Spleen (tissue), 11 donors: ENCODE measurements at regions not wholly inside any gene's neighbourhood (a gene's known extent, or its start where the extent isn't known, plus 50 kb on each side); places are given as distances from the start of the nearest gene placed in this dataset.

Source experiments
- DNase-seq: peaks from one replicate; pipeline ENCODE4 v3.0.0-alpha.2; 2020
- H3K27ac ChIP-seq, 8 donors: fragments of 200-600 bp; sonication (generic) in 7 of 8; 1 replicate in 4 of 8; 2 replicates in 4 of 8; pipeline versions ENCODE4 v1.5.0 to v1.8.0; 2016 to 2021; ENCODE audit warnings: inconsistent platforms in 4 of 8, mild to moderate bottlenecking in 4 of 8, moderate library complexity in 1 of 8
- H3K27me3 ChIP-seq, 7 donors: fragments of 200-600 bp; sonication (generic) in 6 of 7; replicated peaks in 1 of 7; 1 replicate in 4 of 7; 2 replicates in 3 of 7; pipeline versions ENCODE4 v1.5.0 to v1.8.0; 2016 to 2021; ENCODE audit warnings: inconsistent platforms in 3 of 7, mild to moderate bottlenecking in 1 of 7
- H3K36me3 ChIP-seq, 6 donors: fragments of 200-600 bp; sonication (generic) in 5 of 6; 1 replicate in 4 of 6; 2 replicates in 2 of 6; pipeline versions ENCODE4 v1.5.0 to v1.8.0; 2016 to 2021; ENCODE audit warnings: inconsistent platforms in 2 of 6
- H3K4me1 ChIP-seq, 6 donors: fragments of 200-600 bp; sonication (generic) in 5 of 6; 1 replicate in 3 of 6; 2 replicates in 3 of 6; pipeline versions ENCODE4 v1.5.0 to v1.8.0; 2016 to 2021; ENCODE audit warnings: inconsistent platforms in 3 of 6
- H3K4me3 ChIP-seq, 8 donors: fragments of 200-600 bp; sonication (generic) in 7 of 8; 1 replicate in 4 of 8; 2 replicates in 4 of 8; pipeline versions ENCODE4 v1.5.0 to v1.8.0; 2016 to 2021; ENCODE audit warnings: inconsistent platforms in 4 of 8, mild to moderate bottlenecking in 4 of 8, moderate library complexity in 2 of 8
- H3K9me3 ChIP-seq, 8 donors: fragments of 200-600 bp; sonication (generic) in 7 of 8; 1 replicate in 4 of 8; 2 replicates in 4 of 8; pipeline versions ENCODE4 v1.5.0 to v1.8.0; 2016 to 2021; ENCODE audit warnings: inconsistent platforms in 4 of 8
- POLR2A ChIP-seq, 3 donors: fragments of 450-650 bp; IDR thresholded peaks; one replicate each; pipeline ENCODE4 v1.5.1; 2017; ENCODE audit warnings: antibody characterized with exemption in 3 of 3, mild to moderate bottlenecking in 1 of 3
- POLR2AphosphoS5 ChIP-seq, 3 donors: sonication (generic); formaldehyde crosslinking; IDR thresholded peaks; one replicate each; pipeline ENCODE4 v1.5.1; 2017; ENCODE audit warnings: antibody characterized with exemption in 3 of 3
- WGBS, 5 donors: extraction: QIAGEN DNeasy Blood & Tissue Kit in 3 of 5; methylation state at CpG; one replicate each; pipeline versions ENCODE4 v1.1.5 to v1.1.7; 2013 to 2018; 5-methylcytosine and 5-hydroxymethylcytosine counted together
- intact Hi-C: fragments of 100-400 bp; cut with DNase I; formaldehyde crosslinking; loops from one replicate; pipeline ENCODE4 v1.15.0; 2023; ENCODE audit warnings: low total_unique reads
- TF ChIP-seq, protein P1 (sequence below), 11 experiments: fragments of 200-600 bp in 7 of 11; fragments of 450-650 bp in 4 of 11; sonication (generic) in 4 of 11; IDR thresholded peaks in 8 of 11; conservative IDR thresholded peaks in 3 of 11; 1 replicate in 7 of 11; 2 replicates in 4 of 11; pipeline versions ENCODE4 v1.4.0 to v1.8.0; 2016 to 2021; ENCODE audit warnings: antibody characterized with exemption in 11 of 11, inconsistent platforms in 4 of 11, mild to moderate bottlenecking in 1 of 11
- donor health status: healthy with polysubstance abuse.
- donor health status: DM: no; HTN: no; CAD: no; lungs with moderate emphysema.
- donor health status: DM: no; HTN: no; CAD: no.
- donor health status: Bipolar disorder and iron deficiency.
- donor health status: healthy.
- donor health status: DM: no; HTN: no; CAD: no.
- donor health status: DM: yes; HTN: yes; CAD: no.

DNA sequence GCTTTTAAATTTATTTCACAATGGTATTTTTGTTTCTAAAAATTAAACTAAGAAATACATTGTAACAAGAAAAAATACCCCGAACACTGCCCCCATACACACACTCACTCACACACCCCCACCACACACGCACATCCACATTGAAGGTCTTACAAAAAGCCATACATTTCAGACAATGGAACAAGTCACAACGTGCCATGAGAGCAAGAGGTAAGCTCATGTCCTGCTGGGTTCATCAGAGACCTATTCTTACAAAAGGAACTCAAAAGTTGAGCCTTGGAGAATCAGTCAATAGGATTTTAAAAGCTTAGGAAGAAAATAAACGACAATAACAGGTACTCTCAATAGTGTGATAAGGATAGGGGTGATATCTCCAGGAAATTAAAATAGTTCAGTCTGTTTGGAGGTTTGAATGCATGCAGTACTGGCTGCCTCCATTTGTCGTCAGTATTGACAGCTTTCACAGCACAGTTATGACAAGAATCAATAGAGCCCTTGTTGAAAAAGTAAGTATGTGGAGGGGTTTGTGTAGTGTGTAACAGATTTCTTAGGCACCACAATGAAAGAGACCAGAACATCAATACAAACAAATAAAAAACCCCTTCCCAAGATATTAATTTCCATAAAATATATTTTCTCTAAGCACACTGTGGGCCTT lies 1826.2 kb upstream of the CDH6 start:
- DNase-seq = no peak
- Histone ChIP-seq H3K4me1 (no peaks in the 10 kb centered on the region), H3K4me3 (no peak overlapping the region), H3K9me3 (peaks cover 0 to 20% (median 8%) of the 10 kb centered on the region in 8 donors), H3K27ac (no peak overlapping the region), H3K36me3 (no peaks in the 10 kb centered on the region), H3K27me3 (no peaks in the 10 kb centered on the region)
- TF ChIP-seq POLR2AphosphoS5 (IDR thresholded peaks at IDR 0.05) = no peak
- no peak for TF ChIP-seq POLR2A (IDR thresholded peaks at IDR 0.05)
- TF ChIP-seq, protein P1, sequence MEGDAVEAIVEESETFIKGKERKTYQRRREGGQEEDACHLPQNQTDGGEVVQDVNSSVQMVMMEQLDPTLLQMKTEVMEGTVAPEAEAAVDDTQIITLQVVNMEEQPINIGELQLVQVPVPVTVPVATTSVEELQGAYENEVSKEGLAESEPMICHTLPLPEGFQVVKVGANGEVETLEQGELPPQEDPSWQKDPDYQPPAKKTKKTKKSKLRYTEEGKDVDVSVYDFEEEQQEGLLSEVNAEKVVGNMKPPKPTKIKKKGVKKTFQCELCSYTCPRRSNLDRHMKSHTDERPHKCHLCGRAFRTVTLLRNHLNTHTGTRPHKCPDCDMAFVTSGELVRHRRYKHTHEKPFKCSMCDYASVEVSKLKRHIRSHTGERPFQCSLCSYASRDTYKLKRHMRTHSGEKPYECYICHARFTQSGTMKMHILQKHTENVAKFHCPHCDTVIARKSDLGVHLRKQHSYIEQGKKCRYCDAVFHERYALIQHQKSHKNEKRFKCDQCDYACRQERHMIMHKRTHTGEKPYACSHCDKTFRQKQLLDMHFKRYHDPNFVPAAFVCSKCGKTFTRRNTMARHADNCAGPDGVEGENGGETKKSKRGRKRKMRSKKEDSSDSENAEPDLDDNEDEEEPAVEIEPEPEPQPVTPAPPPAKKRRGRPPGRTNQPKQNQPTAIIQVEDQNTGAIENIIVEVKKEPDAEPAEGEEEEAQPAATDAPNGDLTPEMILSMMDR (IDR thresholded peaks at IDR 0.05 in 8 of 11, conservative IDR thresholded peaks at IDR 0.05 in 3 of 11) = no peak
- intact Hi-C loops = no loop called here
- WGBS, 5 donors = 55 to 71% (median 64%) methylated on average over 5 of the region's 5 CpGs

DNA sequence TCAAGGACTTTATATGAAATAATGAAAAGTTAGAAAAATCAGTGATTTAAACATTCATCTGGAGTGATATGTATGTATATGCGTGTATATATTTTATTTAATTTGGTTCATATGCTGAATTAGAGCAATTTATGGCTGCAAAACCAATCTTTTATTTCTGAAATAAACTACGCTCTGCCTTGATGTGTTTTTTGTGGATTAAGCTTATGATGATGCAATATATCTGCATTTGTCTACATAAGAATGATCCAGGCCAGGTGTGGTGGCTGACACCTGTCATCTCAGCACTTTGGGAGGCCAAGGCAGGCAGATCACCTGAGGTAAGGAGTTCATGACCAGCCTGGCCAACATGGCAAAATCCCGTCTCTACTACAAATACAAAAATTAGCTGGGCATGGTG lies 1842.3 kb upstream of the CDH6 start:
- Histone ChIP-seq H3K36me3 (no peaks in the 10 kb centered on the region), H3K4me3 (no peak overlapping the region), H3K4me1 (no peaks in the 10 kb centered on the region), H3K27me3 (no peaks in the 10 kb centered on the region), H3K27ac (no peak overlapping the region), H3K9me3 (peaks cover 0 to 53% (median 35%) of the 10 kb centered on the region in 8 donors)
- DNase-seq = no peak
- TF ChIP-seq POLR2A (IDR thresholded peaks at IDR 0.05) (no peak), POLR2AphosphoS5 (IDR thresholded peaks at IDR 0.05) (no peak)
- TF ChIP-seq, protein P1 (IDR thresholded peaks at IDR 0.05 in 8 of 11, conservative IDR thresholded peaks at IDR 0.05 in 3 of 11) = no peak
- 80 to 89% (median 87%) methylated on average over 3 of the region's 3 CpGs for WGBS, 5 donors
- intact Hi-C loops = no loop called here

GRCh38 chr5:29337030-29337429 lies 1856.5 kb upstream of the CDH6 start:
- H3K4me1 ChIP-seq = no peaks in the 10 kb centered on the region
- no peak overlapping the region for H3K4me3 ChIP-seq
- peaks cover 0 to 35% (median 8%) of the 10 kb centered on the region in 8 donors for H3K9me3 ChIP-seq
- no peak for TF ChIP-seq POLR2A (IDR thresholded peaks at IDR 0.05)
- TF ChIP-seq, protein P1 (IDR thresholded peaks at IDR 0.05 in 8 of 11, conservative IDR thresholded peaks at IDR 0.05 in 3 of 11) = no peak
- no peak for TF ChIP-seq POLR2AphosphoS5 (IDR thresholded peaks at IDR 0.05)
- no peak overlapping the region for H3K27ac ChIP-seq
- no peaks in the 10 kb centered on the region for H3K36me3 ChIP-seq
- DNase-seq = no peak
- intact Hi-C loops = no loop called here
- H3K27me3 ChIP-seq = no peaks in the 10 kb centered on the region
- 66 to 87% (median 73%) methylated on average over 2 of the region's 2 CpGs for WGBS, 5 donors

DNA sequence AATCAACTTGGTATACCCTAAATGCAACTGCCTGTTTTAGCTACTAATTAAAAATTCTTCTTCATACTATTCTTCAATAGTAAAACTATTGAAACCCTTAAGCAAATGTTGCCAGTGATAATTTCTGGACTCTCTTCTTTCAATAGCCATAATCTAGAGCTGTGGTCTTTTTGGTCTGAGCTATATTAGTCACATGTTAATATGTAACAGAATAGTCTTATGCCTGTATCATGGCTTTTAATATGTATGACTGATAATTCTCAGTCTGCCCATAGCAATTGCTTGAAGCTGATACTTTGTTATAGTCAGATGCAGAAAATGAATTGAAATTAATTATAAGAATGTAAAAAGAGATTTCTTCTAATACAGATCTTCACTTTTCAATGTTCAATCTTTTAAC lies 1871.9 kb upstream of the CDH6 start:
- no peak overlapping the region for H3K4me3 ChIP-seq
- H3K9me3 ChIP-seq = peaks cover 0 to 13% (median 0%) of the 10 kb centered on the region in 8 donors
- no peak for TF ChIP-seq POLR2A (IDR thresholded peaks at IDR 0.05)
- TF ChIP-seq POLR2AphosphoS5 (IDR thresholded peaks at IDR 0.05) = no peak
- TF ChIP-seq, protein P1 (IDR thresholded peaks at IDR 0.05 in 8 of 11, conservative IDR thresholded peaks at IDR 0.05 in 3 of 11) = no peak
- no peak overlapping the region for H3K27ac ChIP-seq
- no peaks in the 10 kb centered on the region for H3K36me3 ChIP-seq
- DNase-seq = no peak
- no peaks in the 10 kb centered on the region for H3K4me1 ChIP-seq
- intact Hi-C loops = no loop called here
- H3K27me3 ChIP-seq = no peaks in the 10 kb centered on the region
